HG02642 (cell line): ENCODE measurements at regions not wholly inside any gene's neighbourhood (a gene's known extent, or its start where the extent isn't known, plus 50 kb on each side); places are given as distances from the start of the nearest gene placed in this dataset.

Experiments
- ATAC-seq: cut with Tn5 transposase; IDR thresholded peaks from one replicate; pipeline ENCODE4 v1.9.1; 2021; ENCODE audit warnings: mild to moderate bottlenecking; ENCODE audit not compliant: unreplicated experiment, poor library complexity

GRCh38 chr2:173623438-173624319 lies 269.0 kb downstream of the CDCA7 start:
- no peak for ATAC-seq

- ATAC-seq: no peak
Observed at GRCh38 chr2:173625315-173625714, 270.6 kb downstream of the CDCA7 start.

- no peak for ATAC-seq
Observed at GRCh38 chr2:173629076-173629475, 274.4 kb downstream of the CDCA7 start.

GRCh38 chr2:173630425-173631126 lies 275.9 kb downstream of the CDCA7 start:
- no peak for ATAC-seq

- no peak for ATAC-seq
Observed at GRCh38 chr2:173631127-173631460, 276.4 kb downstream of the CDCA7 start.

GRCh38 chr2:173644146-173644545 lies 289.5 kb downstream of the CDCA7 start:
- ATAC-seq: no peak

GRCh38 chr2:173647681-173648311 lies 293.1 kb downstream of the CDCA7 start:
- no peak for ATAC-seq

GRCh38 chr2:173648816-173649215 lies 294.1 kb downstream of the CDCA7 start:
- no peak for ATAC-seq

GRCh38 chr2:173649527-173650219 lies 295.0 kb downstream of the CDCA7 start:
- ATAC-seq: no peak

GRCh38 chr2:173651891-173652290 lies 297.2 kb downstream of the CDCA7 start:
- ATAC-seq: no peak

GRCh38 chr2:173652311-173652710 lies 297.6 kb downstream of the CDCA7 start:
- ATAC-seq: no peak

GRCh38 chr2:173652767-173653431 lies 298.2 kb downstream of the CDCA7 start:
- no peak for ATAC-seq

GRCh38 chr2:173653432-173653805 lies 298.7 kb downstream of the CDCA7 start:
- no peak for ATAC-seq

GRCh38 chr2:173654161-173654895 lies 299.7 kb downstream of the CDCA7 start:
- no peak for ATAC-seq

GRCh38 chr2:173654896-173655265 lies 300.2 kb downstream of the CDCA7 start:
- no peak for ATAC-seq

- ATAC-seq: no peak
Observed at GRCh38 chr2:173656086-173656485, 301.4 kb downstream of the CDCA7 start.

GRCh38 chr2:173657996-173658717 lies 303.5 kb downstream of the CDCA7 start:
- ATAC-seq: no peak

- ATAC-seq: no peak
Observed at GRCh38 chr2:173658946-173659371, 304.3 kb downstream of the CDCA7 start.

GRCh38 chr2:173659509-173659908 lies 304.8 kb downstream of the CDCA7 start:
- no peak for ATAC-seq
